ENCODE measurements at regions not wholly inside any gene's neighbourhood (a gene's known extent, or its start where the extent isn't known, plus 50 kb on each side); places are given as distances from the start of the nearest gene placed in this dataset.
"Not testable (repeated sequence)": the region's sequence is repeated elsewhere in the genome, so short reads cannot be mapped to it uniquely, and the experiment has no call there.

GRCh38 chr4:77438549-77438948 lies 167.1 kb upstream of the CXCL13 start:
- no peaks in the 10 kb centered on the region for H3K36me3 Mint-ChIP-seq
- peaks cover 0 to 1% (median 0%) of the 10 kb centered on the region in 4 donors for H3K4me1 Mint-ChIP-seq
- ChIA-PET CTCF (ENCODE audit: partially characterized antibody) (no interaction called here), POLR2A (ENCODE audit: partially characterized antibody) (no interaction called here)
- H3K27me3 Mint-ChIP-seq, result peaks cover 2 to 5% of the 10 kb centered on the region in 2 donors
- Histone ChIP-seq H3K27me3 (ENCODE audit: insufficient read depth, low read length) (no peaks in the 10 kb centered on the region), H3K27ac (ENCODE audit: low read depth, low read length) (no peak overlapping the region), H3K9me3 (ENCODE audit: control insufficient read depth in 1 of 2, low read length in 2 of 2) (no peaks in the 10 kb centered on the region), H3K4me3 (ENCODE audit: low read length in 2 of 2) (no peak overlapping the region), H3K4me1 (ENCODE audit: insufficient read depth, low read length) (no peaks in the 10 kb centered on the region), H3K36me3 (ENCODE audit: insufficient read depth, low read length) (no peaks in the 10 kb centered on the region)
- no peak overlapping the region for H3K27ac Mint-ChIP-seq
- H3K9me3 Mint-ChIP-seq, result peaks cover 0 to 2% (median 0%) of the 10 kb centered on the region in 8 donors
- no peak for DNase-seq
- intact Hi-C loops (cut with micrococcal nuclease), result no loop called here
- H3K4me3 Mint-ChIP-seq, result no peak overlapping the region

GRCh38 chr4:77443941-77444340 lies 161.7 kb upstream of the CXCL13 start:
- Histone ChIP-seq H3K36me3 (ENCODE audit: insufficient read depth, low read length) (no peaks in the 10 kb centered on the region), H3K4me1 (ENCODE audit: insufficient read depth, low read length) (no peaks in the 10 kb centered on the region), H3K9me3 (ENCODE audit: control insufficient read depth in 1 of 2, low read length in 2 of 2) (no peaks in the 10 kb centered on the region), H3K4me3 (ENCODE audit: low read length in 2 of 2) (no peak overlapping the region), H3K27me3 (ENCODE audit: insufficient read depth, low read length) (no peaks in the 10 kb centered on the region), H3K27ac (ENCODE audit: low read depth, low read length) (no peak overlapping the region)
- no peak overlapping the region for H3K4me3 Mint-ChIP-seq
- H3K9me3 Mint-ChIP-seq, result peaks cover 0 to 2% (median 0%) of the 10 kb centered on the region in 8 donors
- ChIA-PET POLR2A (ENCODE audit: partially characterized antibody) (no interaction called here), CTCF (ENCODE audit: partially characterized antibody) (interaction anchor here (2.1 kb wide), 1 partner anchor 8 kb away, joined by 6 read pairs; no protein-coding TSS in a partner anchor)
- H3K27ac Mint-ChIP-seq, result no peak overlapping the region
- H3K4me1 Mint-ChIP-seq, result no peaks in the 10 kb centered on the region
- no peaks in the 10 kb centered on the region for H3K36me3 Mint-ChIP-seq
- DNase-seq, result no peak
- intact Hi-C loops (cut with micrococcal nuclease), result no loop called here
- peaks cover 7 to 8% of the 10 kb centered on the region in 2 donors for H3K27me3 Mint-ChIP-seq

- Mint-ChIP-seq H3K4me1 (no peaks in the 10 kb centered on the region), H3K27ac (no peak overlapping the region), H3K27me3 (peaks cover 11% of the 10 kb centered on the region in 2 donors), H3K9me3 (peaks cover 0 to 2% (median 0%) of the 10 kb centered on the region in 8 donors), H3K36me3 (no peaks in the 10 kb centered on the region), H3K4me3 (no peak overlapping the region)
- Histone ChIP-seq H3K27ac (ENCODE audit: low read depth, low read length) (no peak overlapping the region), H3K36me3 (ENCODE audit: insufficient read depth, low read length) (no peaks in the 10 kb centered on the region), H3K4me3 (ENCODE audit: low read length in 2 of 2) (no peak overlapping the region), H3K9me3 (ENCODE audit: control insufficient read depth in 1 of 2, low read length in 2 of 2) (no peaks in the 10 kb centered on the region), H3K4me1 (ENCODE audit: insufficient read depth, low read length) (no peaks in the 10 kb centered on the region), H3K27me3 (ENCODE audit: insufficient read depth, low read length) (no peaks in the 10 kb centered on the region)
- POLR2A ChIA-PET (ENCODE audit: partially characterized antibody), result no interaction called here
- no peak for DNase-seq
- intact Hi-C loops (cut with micrococcal nuclease), result no loop called here
- CTCF ChIA-PET (ENCODE audit: partially characterized antibody), result interaction anchor here (2.1 kb wide), 1 partner anchor 10 kb away, joined by 6 read pairs; no protein-coding TSS in a partner anchor
Observed at GRCh38 chr4:77445823-77446222, 159.8 kb upstream of the CXCL13 start.

- DNase-seq, result no peak
Observed at GRCh38 chr4:77446601-77447000, 159.0 kb upstream of the CXCL13 start.

GRCh38 chr4:77449171-77449570 lies 156.4 kb upstream of the CXCL13 start:
- ChIA-PET CTCF (ENCODE audit: partially characterized antibody) (interaction anchor here (1.3 kb wide), 1 partner anchor 16 kb away, joined by 3 read pairs; no protein-coding TSS in a partner anchor), POLR2A (ENCODE audit: partially characterized antibody) (no interaction called here)
- Histone ChIP-seq H3K27ac (ENCODE audit: low read depth, low read length) (no peak overlapping the region), H3K4me3 (ENCODE audit: low read length in 2 of 2) (no peak overlapping the region), H3K27me3 (ENCODE audit: insufficient read depth, low read length) (no peaks in the 10 kb centered on the region), H3K4me1 (ENCODE audit: insufficient read depth, low read length) (no peaks in the 10 kb centered on the region), H3K36me3 (ENCODE audit: insufficient read depth, low read length) (no peaks in the 10 kb centered on the region), H3K9me3 (ENCODE audit: control insufficient read depth in 1 of 2, low read length in 2 of 2) (no peaks in the 10 kb centered on the region)
- intact Hi-C loops (cut with micrococcal nuclease), result no loop called here
- peaks cover 7 to 9% of the 10 kb centered on the region in 2 donors for H3K27me3 Mint-ChIP-seq
- no peak for DNase-seq
- H3K9me3 Mint-ChIP-seq, result no peaks in the 10 kb centered on the region
- H3K27ac Mint-ChIP-seq, result no peak overlapping the region
- H3K4me3 Mint-ChIP-seq, result no peak overlapping the region
- H3K4me1 Mint-ChIP-seq, result no peaks in the 10 kb centered on the region
- no peaks in the 10 kb centered on the region for H3K36me3 Mint-ChIP-seq

More at GRCh38 chr4:77446601-77447000, 159.0 kb upstream of the CXCL13 start:
- Histone ChIP-seq H3K4me1 (ENCODE audit: insufficient read depth, low read length) (no peaks in the 10 kb centered on the region), H3K36me3 (ENCODE audit: insufficient read depth, low read length) (no peaks in the 10 kb centered on the region), H3K4me3 (ENCODE audit: low read length in 2 of 2) (no peak overlapping the region), H3K9me3 (ENCODE audit: control insufficient read depth in 1 of 2, low read length in 2 of 2) (no peaks in the 10 kb centered on the region), H3K27me3 (ENCODE audit: insufficient read depth, low read length) (no peaks in the 10 kb centered on the region), H3K27ac (ENCODE audit: low read depth, low read length) (no peak overlapping the region)
- no peak overlapping the region for H3K27ac Mint-ChIP-seq
- ChIA-PET POLR2A (ENCODE audit: partially characterized antibody) (no interaction called here), CTCF (ENCODE audit: partially characterized antibody) (interaction anchor here (1.0 kb wide), 1 partner anchor 10 kb away, joined by 3 read pairs; no protein-coding TSS in a partner anchor)
- intact Hi-C loops (cut with micrococcal nuclease), result no loop called here
- no peaks in the 10 kb centered on the region for H3K36me3 Mint-ChIP-seq
- no peaks in the 10 kb centered on the region for H3K9me3 Mint-ChIP-seq
- no peaks in the 10 kb centered on the region for H3K4me1 Mint-ChIP-seq
- no peak overlapping the region for H3K4me3 Mint-ChIP-seq
- peaks cover 9 to 11% of the 10 kb centered on the region in 2 donors for H3K27me3 Mint-ChIP-seq

- Mint-ChIP-seq H3K27ac (no peak overlapping the region), H3K4me1 (no peaks in the 10 kb centered on the region), H3K9me3 (no peaks in the 10 kb centered on the region), H3K27me3 (peaks cover 7 to 9% of the 10 kb centered on the region in 2 donors), H3K4me3 (no peak overlapping the region), H3K36me3 (no peaks in the 10 kb centered on the region)
- Histone ChIP-seq H3K36me3 (ENCODE audit: insufficient read depth, low read length) (no peaks in the 10 kb centered on the region), H3K4me1 (ENCODE audit: insufficient read depth, low read length) (no peaks in the 10 kb centered on the region), H3K4me3 (ENCODE audit: low read length in 2 of 2) (no peak overlapping the region), H3K27me3 (ENCODE audit: insufficient read depth, low read length) (no peaks in the 10 kb centered on the region), H3K27ac (ENCODE audit: low read depth, low read length) (no peak overlapping the region), H3K9me3 (ENCODE audit: control insufficient read depth in 1 of 2, low read length in 2 of 2) (no peaks in the 10 kb centered on the region)
- DNase-seq, result no peak
- POLR2A ChIA-PET (ENCODE audit: partially characterized antibody), result no interaction called here
- CTCF ChIA-PET (ENCODE audit: partially characterized antibody), result interaction anchor here (1.3 kb wide), 1 partner anchor 17 kb away, joined by 3 read pairs; no protein-coding TSS in a partner anchor
- intact Hi-C loops (cut with micrococcal nuclease), result no loop called here
Observed at GRCh38 chr4:77450006-77450405, 155.6 kb upstream of the CXCL13 start.

GRCh38 chr4:77451530-77451929 lies 154.1 kb upstream of the CXCL13 start:
- Histone ChIP-seq H3K27me3 (ENCODE audit: insufficient read depth, low read length) (no peaks in the 10 kb centered on the region), H3K4me3 (ENCODE audit: low read length in 2 of 2) (no peak overlapping the region), H3K27ac (ENCODE audit: low read depth, low read length) (no peak overlapping the region), H3K36me3 (ENCODE audit: insufficient read depth, low read length) (no peaks in the 10 kb centered on the region), H3K4me1 (ENCODE audit: insufficient read depth, low read length) (no peaks in the 10 kb centered on the region), H3K9me3 (ENCODE audit: control insufficient read depth in 1 of 2, low read length in 2 of 2) (no peaks in the 10 kb centered on the region)
- intact Hi-C loops (cut with micrococcal nuclease), result no loop called here
- no peak overlapping the region for H3K4me3 Mint-ChIP-seq
- DNase-seq, result no peak
- H3K4me1 Mint-ChIP-seq, result no peaks in the 10 kb centered on the region
- ChIA-PET CTCF (ENCODE audit: partially characterized antibody) (interaction anchor here (0.6 kb wide), 1 partner anchor 71 kb away, joined by 3 read pairs; no protein-coding TSS in a partner anchor), POLR2A (ENCODE audit: partially characterized antibody) (no interaction called here)
- H3K27ac Mint-ChIP-seq, result no peak overlapping the region
- H3K27me3 Mint-ChIP-seq, result peaks cover 6 to 9% of the 10 kb centered on the region in 2 donors
- no peaks in the 10 kb centered on the region for H3K36me3 Mint-ChIP-seq
- H3K9me3 Mint-ChIP-seq, result peaks cover 0 to 2% (median 0%) of the 10 kb centered on the region in 8 donors

GRCh38 chr4:77452117-77452516 lies 153.5 kb upstream of the CXCL13 start:
- CTCF ChIA-PET (ENCODE audit: partially characterized antibody); DNase-seq; H3K27me3 Mint-ChIP-seq; H3K4me1 Mint-ChIP-seq; H3K4me3 ChIP-seq (ENCODE audit: low read length in 2 of 2); H3K9me3 Mint-ChIP-seq; H3K4me3 Mint-ChIP-seq; H3K27ac Mint-ChIP-seq; H3K27ac ChIP-seq (ENCODE audit: low read depth, low read length); H3K9me3 ChIP-seq (ENCODE audit: control insufficient read depth in 1 of 2, low read length in 2 of 2); H3K27me3 ChIP-seq (ENCODE audit: insufficient read depth, low read length); H3K4me1 ChIP-seq (ENCODE audit: insufficient read depth, low read length); POLR2A ChIA-PET (ENCODE audit: partially characterized antibody); intact Hi-C loops (cut with micrococcal nuclease); H3K36me3 ChIP-seq (ENCODE audit: insufficient read depth, low read length); H3K36me3 Mint-ChIP-seq: not testable (repeated sequence)

All from CD4-positive, alpha-beta memory T cell (primary cell).